Ramos (cell line): ENCODE measurements at regions not wholly inside any gene's neighbourhood (a gene's known extent, or its start where the extent isn't known, plus 50 kb on each side); places are given as distances from the start of the nearest gene placed in this dataset.

Experiments used
- in situ Hi-C: fragments of 300-500 bp; cut with MboI; formaldehyde crosslinking; loops from one replicate; pipeline ENCODE4 v1.14.3; 2022; ENCODE audit warnings: low sequenced_read_pairs; ENCODE audit not compliant: unreplicated experiment

- in situ Hi-C loops, result loop anchor here (25.0 kb wide), 1 partner anchor 380 kb away; no protein-coding TSS in a partner anchor
Observed at GRCh38 chr17:77266891-77267341, 126.1 kb downstream of the SEC14L1 start.

DNA sequence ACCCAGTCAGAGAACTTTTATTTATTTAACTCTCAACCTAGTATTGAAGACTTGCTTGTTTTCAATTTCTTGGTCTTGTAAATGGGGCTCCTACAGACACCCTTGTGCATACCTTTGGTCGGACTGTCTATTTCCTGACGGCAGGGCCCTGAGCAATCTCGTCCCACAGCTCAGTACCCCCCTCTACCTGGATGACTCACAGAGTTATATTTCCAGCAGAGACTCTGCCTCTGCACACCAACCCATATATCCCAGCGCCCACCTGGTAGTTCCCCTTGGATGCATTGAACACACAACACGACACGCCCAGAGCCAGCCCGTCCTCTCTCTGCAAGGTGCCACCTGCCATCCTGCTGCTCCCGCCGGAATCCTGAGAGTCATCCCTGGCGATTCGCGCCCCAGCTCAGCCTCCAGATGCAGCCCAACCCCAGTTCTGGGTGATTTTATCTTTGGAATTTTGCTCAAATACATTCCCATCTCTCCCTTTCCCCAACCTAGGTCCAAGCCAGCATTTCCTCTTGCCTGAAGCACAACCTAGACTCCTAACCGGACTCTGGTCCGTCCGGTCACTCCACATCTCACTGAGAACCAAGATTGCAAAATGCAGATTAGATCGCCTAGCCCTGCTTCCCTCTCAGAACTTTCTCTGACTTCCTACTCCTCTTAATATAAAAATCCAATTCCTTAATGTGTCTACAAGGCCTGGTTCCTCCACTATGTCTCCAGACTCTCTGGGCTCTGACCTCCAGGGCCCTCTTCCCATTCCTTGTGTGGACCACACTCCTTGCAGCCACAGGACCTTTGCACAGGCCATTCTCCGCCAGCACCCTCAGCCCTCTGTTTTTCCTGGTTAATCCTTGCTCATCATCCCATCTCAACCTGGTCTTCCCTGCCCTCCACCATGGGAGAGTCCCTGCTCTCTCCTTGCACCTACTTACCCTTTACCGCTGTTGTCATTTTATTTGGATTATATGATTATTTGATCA, 129.2 kb downstream of the SEC14L1 start:
- in situ Hi-C loops, result loop anchor here (25.0 kb wide), 1 partner anchor 383 kb away; no protein-coding TSS in a partner anchor

DNA sequence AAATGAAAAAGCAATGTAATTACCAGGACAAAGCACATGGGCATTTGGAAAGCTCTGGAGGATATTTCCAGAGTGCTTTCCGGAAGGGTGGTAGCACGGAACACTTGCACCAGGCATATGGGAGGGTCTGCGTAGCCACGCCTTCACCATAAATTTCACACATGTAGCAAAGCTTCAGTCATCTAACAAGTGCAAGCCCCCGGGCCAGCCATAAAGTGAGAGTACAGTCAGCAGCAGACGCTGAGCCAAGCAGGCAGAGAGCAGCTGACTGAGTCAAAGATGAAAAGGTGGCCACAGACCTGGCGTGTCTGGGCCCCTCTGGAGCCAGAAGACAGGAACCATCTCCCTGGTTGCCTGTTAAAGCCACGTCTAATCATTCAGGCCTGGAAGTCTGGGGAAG, 130.6 kb downstream of the SEC14L1 start:
- in situ Hi-C loops, result loop anchor here (25.0 kb wide), 1 partner anchor 384 kb away; no protein-coding TSS in a partner anchor

DNA sequence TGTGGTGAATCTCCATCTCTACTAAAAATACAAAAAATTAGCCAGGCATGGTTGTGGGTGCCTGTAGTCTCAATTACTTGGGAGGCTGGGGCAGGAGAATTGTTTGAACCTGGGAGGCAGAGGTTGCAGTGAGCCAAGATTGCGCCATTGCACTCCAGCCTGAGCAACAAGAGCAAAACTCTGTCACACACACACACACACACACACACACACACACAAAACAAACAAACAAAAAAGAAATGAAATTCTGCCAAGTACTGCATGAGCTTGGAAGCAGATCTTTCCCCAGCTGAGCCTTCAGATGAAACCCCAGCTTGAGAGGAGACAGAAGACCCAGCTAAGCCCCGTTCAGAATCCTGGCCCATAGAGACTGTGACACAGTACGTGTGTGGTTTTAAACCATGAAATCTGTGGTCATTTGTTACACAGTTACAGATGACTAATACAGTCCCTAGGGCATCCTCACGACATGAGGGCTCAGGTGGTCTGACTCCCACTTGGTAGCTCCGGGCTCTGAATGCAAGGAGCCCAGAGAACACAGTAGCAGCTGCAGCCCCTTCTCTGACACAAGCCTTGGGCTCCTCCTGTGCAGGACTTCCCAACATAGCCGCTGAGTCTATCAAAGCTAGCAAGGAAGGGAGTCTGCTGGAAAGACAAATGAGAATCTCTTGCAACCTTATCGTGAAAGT, 132.8 kb downstream of the SEC14L1 start:
- in situ Hi-C loops, result loop anchor here (25.0 kb wide), 1 partner anchor 386 kb away; no protein-coding TSS in a partner anchor

GRCh38 chr17:77274096-77274845, 133.5 kb downstream of the SEC14L1 start:
- in situ Hi-C loops, result loop anchor here (25.0 kb wide), 1 partner anchor 387 kb away; no protein-coding TSS in a partner anchor

- in situ Hi-C loops, result no loop called here
Observed at GRCh38 chr17:77279448-77280303, 138.9 kb downstream of the SEC14L1 start.

DNA sequence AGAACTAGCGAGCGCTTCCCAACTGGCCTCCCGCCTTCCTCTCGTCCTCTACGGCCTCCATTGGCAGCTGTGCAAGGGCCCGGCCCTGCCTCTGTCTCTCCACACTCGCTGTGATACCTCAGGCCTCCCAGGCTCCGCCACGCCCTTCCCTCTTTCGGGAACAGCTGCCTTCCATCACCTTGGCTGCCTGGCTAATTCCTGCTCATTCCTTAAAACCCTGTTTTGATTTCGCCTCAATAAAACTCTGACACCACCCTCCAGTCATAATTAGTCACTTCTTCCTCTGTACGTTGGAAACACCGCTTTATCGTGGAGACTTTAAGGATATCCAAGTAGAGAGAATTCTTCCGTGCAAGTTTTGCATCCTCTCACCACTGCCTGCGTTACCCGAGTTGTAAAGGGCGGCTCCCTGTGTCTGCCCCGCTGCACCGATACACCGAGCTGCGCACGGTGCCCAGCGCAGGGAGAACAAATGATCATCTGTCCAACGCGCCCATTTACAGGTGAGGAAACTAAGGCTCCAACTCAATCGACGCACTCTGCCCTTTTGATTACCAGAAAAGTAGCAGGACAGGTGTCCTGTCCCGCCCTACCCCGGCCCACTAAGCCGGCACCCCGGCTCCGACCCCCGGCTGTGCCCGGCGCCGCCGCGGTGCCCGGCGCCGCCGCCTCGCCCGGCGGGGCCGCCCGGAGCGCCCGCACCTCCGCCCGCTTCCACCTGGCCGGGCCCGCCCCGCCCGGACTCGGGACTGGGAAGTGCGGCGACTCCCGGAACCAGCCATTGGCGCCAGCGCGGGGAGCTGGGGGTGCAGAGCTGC, 139.7 kb downstream of the SEC14L1 start:
- in situ Hi-C loops, result no loop called here

DNA sequence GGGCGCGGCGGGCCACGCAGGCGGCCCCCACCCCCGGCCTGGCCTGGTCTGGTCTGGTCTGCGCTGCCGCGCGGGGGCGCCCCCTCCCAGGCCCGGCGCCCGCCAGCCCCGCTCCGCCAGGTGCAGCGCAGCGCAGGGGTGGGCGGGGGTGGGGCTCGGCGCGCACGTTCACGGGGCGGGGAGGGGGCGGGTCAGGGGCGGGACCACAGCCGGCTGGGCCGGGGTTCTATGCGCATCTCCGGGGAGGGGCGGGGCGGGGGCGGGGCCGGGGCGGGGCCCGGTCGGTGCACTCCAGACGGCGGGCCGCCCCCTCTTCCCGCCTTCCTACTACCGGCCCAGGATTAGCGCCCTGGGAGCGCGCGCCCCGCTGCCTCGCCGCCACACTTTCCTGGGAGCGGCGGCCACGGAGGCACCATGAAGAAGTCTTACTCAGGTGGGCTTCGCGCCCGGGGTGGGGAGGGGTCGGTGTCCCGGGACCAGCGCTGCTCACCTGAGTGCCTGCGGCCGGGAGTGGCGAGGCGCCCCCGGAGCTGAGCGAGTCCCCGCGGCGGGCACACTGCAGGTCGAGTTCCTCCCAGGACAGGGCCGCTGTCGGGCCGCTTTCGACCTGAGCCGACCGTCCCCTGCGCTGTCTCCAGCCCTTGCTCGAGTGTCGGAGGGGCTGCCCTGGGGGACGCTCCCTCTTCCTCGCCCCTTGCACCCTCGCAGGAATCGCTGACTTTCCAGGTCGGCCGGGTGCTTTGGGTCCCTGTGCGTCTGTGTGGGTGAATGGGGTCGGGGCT, 140.5 kb downstream of the SEC14L1 start:
- in situ Hi-C loops, result no loop called here

GRCh38 chr17:77281904-77282367, 141.2 kb downstream of the SEC14L1 start:
- in situ Hi-C loops, result no loop called here

DNA sequence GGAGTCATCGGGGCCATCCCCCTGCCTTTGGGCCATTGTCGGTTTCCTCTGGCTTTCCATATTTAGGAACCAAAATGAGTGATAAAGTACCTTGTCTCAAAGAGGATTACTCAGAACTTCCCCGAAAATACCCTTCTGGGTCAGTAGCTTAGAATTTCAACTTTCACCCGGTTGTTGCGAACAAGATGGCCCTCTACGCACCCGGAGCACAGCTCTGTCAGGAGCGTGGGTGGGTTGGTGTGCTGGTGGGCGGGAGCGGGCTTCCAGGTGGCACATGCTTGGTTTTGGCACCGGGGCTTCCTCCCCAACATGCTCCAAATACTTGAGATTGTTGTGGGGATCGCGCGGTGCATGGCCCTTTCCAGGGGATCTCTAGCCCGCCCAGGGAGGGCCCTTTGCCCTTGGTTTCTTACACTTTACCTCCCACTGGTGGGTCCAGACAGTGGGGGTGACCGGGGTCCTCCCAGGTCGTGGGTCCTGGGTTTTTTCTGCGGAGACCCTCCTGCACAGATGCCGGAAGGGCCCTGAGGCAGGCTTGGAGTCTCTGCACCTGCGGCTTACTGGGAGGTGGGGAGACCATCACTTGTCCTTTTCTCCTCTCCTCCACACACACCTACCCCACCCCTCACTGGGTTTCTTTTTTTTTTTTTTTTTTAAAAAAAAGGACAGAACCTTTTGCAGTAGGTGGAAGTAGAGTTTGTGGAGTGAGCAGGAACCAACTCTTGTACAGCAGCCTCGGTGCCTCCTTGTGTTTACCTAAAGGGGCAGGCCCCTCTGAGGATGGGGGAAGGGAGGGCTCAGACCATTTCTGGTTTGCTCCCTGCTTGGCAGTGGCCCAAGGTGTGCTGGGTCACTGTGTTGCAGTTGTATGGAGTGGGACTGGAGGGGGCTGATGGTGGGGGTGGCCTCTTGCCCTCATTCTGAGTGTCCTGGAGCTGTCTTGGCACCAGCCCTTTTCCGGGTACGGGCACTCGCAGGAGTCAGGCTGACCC, 142.1 kb downstream of the SEC14L1 start:
- in situ Hi-C loops, result no loop called here

- in situ Hi-C loops, result no loop called here
Observed at GRCh38 chr17:77284023-77284617, 143.4 kb downstream of the SEC14L1 start.

- in situ Hi-C loops, result no loop called here
Observed at GRCh38 chr17:77285594-77286390, 145.0 kb downstream of the SEC14L1 start.

DNA sequence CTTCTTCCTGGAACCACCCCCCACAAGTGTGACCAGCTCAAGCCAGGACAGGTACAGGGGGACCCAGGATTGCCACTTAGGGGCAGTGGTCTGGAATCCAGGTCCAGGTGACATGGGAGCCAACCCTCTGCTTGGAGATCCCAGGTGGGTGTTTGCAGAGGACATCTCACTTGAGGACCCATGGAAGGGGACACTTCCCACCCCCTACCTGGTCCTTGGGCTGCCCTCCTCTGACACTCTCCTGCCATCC, 145.5 kb downstream of the SEC14L1 start:
- in situ Hi-C loops, result no loop called here

GRCh38 chr17:77286641-77287431, 146.1 kb downstream of the SEC14L1 start:
- in situ Hi-C loops, result no loop called here
